NCI-H2171 (cell line): ENCODE measurements at regions not wholly inside any gene's neighbourhood (a gene's known extent, or its start where the extent isn't known, plus 50 kb on each side); places are given as distances from the start of the nearest gene placed in this dataset.

Experiments used
- DNase-seq: peaks from one replicate; lab custom pipeline; 2025; lab: John Stamatoyannopoulos, UW

DNA sequence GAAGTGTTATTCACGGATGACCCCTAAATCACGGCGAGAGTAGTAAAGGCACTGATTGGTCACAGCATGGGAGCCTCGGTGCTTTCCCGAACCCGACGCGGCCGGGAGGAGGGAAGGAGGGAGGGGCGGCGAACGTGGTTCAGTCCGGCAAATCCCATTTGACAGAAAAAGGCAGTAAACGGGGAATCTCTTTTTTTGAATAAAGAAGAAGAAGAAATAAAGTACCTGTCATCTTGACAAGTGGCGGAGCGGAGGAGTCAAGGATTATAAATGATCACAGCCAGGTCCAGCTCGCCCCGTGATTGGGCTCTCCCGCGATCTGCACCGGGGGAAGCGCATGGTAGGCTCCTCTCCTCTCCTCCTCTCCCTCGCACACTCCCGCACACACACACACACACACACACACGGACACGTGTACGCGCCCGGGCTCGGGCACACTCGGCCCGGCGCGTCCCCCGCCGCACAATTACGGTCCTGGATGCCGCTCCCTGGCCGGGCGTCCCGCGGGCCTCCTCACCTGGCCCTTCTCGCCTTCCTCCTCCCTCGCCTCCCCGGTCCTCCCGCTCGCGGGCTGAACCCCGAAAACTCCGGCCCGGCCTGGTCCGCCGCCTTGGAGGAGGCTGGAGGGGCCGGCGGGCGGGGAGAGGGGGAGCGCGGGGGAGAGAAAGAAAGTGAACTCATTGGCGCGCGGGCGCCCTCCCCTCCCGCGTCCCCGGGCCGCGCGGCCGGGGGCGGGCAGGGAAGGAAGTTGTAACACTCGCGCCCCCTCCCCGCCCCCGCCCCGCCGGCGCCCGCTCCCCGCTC, 99.2 kb upstream of the TENM3 start:
- DNase-seq = peak; percentile 12

- DNase-seq = no peak
Observed at GRCh38 chr4:182144626-182145333, 98.4 kb upstream of the TENM3 start.

DNA sequence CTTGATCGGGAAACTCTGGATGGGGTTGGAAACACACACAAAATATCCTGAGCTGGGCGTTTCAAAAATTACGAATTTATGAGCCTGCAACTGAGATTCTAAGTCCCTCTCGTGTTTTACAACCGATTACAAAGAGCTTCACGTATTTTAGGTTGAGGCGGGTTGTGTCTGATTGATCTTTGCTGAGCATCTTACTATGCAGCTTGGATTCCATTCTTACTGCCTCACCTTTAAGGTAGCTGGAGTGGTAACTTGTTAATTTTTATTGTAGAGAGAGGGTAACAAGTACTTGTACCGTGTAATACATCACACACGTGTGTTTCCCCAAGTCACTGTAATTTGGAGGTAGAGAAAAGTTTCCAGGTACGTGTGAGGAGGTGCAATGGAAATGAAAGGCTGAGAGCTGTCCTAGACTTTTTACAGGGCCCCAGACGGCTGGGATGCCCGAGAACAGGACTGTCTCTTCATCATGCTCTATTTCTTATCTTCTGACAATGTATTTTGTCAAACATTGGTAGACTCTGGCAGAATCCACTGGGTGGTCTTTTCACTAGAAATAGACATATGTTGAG, 97.8 kb upstream of the TENM3 start:
- no peak for DNase-seq

DNA sequence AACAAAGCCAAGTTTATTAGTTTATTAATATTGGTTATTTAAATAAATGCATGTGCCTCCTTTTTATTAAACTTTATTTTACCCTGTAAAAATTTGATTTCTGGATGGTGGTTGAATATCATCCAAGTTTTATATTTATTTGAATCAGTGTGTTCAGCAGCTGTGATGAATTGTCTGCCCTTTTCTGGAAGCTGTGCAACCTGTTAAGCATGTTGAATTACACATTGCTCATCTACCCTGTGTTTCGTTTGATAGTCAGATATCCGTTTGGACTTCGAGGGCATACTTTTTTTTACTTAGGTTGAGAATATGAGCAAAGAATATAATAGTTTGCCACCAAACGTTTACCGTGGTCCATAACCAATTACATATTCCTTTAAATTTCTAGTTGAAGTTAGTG, 95.8 kb upstream of the TENM3 start:
- DNase-seq = no peak

- no peak for DNase-seq
Observed at GRCh38 chr4:182150645-182151044, 92.6 kb upstream of the TENM3 start.

DNA sequence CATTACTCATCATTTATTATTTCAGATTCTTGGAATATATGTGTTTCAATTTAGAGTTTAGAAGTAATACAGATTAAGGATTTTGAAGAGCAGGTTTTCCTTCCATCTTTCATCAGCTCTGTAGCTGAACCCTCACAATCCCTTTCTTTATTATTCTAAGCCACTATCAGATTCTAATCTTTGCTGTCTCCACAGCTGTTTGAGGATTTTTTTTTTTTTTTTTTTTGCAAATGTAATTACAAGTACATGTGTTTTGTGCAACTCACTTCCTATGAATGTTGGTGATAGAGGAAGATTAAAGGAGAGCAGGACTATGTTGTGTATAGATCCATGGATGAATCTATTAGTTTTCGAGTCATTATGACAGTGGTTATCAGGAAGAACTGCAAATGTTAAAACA, 87.4 kb upstream of the TENM3 start:
- no peak for DNase-seq

- no peak for DNase-seq
Observed at GRCh38 chr4:182163180-182163579, 80.0 kb upstream of the TENM3 start.

- no peak for DNase-seq
Observed at GRCh38 chr4:182169572-182169971, 73.6 kb upstream of the TENM3 start.

GRCh38 chr4:182169987-182170386, 73.2 kb upstream of the TENM3 start:
- DNase-seq = no peak

DNA sequence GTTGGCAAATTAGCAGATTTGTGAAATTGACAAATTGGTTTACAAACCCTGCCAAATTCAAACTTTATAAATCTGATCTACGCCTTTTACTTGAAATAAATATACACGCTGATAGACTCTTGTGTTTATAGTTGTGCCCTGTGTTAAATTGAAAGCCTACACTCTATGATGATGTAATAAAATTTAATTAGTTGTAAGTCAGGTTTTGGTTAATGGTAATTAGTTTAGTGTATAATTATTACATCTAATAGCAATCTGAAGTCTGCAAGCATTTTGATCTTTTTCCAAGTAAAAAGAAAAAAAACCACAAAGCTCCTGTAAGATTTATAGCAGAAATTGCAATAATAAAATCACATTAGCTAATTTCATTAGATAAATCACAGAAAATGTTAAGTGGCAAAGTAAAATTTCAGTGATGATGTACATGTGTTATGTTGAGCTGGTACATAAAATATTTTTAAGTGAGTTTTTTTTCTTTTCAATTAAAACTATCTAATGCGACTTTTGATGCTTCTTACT, 72.7 kb upstream of the TENM3 start:
- no peak for DNase-seq

- no peak for DNase-seq
Observed at GRCh38 chr4:182174979-182175378, 68.2 kb upstream of the TENM3 start.

GRCh38 chr4:182175788-182176519, 67.2 kb upstream of the TENM3 start:
- no peak for DNase-seq

DNA sequence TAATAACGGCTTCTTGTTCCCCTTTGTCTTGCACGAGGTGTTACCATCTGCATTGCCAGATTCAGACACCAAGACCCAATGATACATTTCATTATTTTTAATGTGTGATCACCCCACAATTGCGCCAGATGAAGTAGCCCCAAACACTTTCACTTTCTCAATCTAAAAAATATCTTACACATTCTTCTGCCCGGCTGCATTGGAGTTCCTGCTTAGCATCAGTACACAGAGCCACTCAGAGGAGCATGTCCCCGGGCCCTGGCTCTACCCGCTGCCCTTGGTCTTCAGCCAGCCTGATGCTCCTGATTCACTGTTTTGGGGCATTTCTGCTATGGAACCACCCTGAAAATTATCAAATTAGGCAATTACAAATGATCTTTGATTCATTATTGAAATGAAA, 66.0 kb upstream of the TENM3 start:
- DNase-seq = no peak

DNA sequence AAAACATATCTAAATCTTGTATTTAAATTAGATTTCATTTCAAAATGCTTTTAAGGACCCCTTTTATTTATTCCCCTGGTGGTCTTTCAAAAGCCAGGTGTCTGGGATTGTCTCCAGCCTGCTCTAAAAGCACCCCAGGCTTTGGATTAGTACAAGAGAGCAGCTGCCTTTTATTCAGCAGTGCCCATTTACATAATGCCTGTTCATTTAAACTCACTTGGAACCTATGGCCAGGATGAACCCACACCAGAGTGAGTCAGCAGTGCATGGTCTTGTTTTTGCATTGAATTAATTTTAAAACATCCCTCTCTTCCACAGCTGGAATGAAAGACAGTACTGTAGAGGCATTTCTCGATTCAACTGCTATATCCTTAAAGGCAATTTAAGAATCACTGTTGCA, 64.1 kb upstream of the TENM3 start:
- no peak for DNase-seq

DNA sequence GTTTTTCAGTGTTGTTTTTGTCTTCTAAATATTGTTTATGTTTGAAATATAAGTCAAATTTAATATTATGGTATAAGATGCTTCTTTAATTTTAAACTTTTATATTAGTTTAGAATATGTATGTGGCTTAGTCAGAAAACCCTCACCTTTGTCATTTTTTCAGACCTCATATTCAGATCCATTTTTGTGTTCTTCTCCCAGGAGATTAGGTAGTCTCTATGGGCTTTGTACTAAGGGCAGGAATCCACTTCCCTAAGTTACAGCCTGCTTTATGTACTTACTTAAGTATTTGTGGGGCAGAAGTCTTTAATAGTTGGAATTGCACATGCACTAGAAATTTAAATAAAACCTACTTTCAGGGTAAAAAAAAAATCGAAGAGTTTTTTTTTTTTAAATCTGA, 63.5 kb upstream of the TENM3 start:
- no peak for DNase-seq

DNA sequence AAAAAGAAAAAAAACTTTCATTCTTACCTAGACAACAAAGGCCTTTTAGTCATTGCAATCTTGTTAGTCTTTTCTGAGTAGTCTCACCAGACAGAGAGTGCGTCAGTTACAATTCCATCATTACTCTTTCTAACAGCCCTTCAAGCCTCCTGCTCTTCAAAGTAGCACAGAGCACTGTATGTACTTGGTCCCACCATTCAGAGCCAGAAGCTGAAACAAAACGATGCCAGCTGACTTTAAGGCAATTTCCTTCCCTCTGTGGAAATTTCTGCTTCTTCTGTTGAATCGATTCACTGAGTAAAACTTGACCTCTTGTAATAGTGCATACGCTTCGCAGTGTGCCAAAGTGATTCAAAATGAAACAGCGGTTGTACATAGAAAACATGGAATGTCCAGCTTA, 57.7 kb upstream of the TENM3 start:
- no peak for DNase-seq

- DNase-seq = no peak
Observed at GRCh38 chr4:182187674-182188073, 55.5 kb upstream of the TENM3 start.

DNA sequence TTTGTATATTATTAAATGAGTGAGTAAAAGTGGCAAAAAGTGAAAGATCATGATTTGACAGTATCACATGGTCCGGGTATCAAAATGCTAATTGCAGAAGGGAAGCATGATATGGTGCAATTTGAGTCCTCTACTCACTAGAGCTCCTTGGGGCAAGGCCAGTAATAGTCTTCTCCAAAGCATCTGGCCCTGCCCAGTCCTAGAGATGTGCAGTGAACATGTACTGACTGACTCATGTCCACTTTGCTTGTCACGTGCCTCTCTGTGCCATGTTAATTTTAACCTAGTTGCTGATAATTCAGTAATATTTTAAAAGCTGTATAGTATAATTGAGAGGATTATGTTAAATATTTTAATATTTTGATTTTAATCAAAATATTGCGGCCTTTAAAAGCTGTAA, 54.6 kb upstream of the TENM3 start:
- DNase-seq = no peak

DNA sequence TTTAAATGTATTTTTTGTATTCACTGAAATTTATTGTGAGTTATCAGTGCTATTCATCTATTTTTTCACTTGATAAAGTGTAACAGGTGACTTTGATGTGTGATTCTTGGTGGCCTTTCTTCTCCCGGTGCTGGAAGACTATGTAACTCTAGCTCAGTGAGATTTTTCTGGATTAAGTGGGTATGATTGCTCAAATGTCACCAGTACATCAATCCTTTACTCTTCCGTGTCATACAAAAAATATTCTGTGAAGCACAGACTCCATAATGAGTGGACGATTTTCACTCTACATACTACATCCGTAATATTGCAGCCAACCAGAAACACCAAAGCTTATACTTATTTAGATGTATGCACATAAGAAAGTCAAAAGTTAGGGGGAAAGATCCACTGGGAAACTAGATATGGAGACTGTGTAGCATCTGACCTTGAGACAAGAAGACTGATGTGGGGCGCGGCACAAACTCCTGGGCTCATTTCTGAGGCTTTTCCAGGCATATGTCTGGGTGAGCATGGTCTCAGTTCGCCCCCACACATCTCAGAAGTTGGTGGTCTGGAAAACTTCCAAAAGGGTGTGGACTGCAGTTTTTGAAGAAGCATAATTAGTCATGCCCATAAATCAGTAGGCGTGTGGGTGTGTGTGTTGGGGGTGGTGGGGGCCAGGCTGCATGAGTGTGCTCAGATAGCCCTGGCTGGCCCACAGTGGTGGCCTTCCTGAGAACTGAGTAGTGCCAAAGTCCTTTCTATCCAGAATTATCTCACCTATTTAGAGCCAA, 53.9 kb upstream of the TENM3 start:
- no peak for DNase-seq

DNA sequence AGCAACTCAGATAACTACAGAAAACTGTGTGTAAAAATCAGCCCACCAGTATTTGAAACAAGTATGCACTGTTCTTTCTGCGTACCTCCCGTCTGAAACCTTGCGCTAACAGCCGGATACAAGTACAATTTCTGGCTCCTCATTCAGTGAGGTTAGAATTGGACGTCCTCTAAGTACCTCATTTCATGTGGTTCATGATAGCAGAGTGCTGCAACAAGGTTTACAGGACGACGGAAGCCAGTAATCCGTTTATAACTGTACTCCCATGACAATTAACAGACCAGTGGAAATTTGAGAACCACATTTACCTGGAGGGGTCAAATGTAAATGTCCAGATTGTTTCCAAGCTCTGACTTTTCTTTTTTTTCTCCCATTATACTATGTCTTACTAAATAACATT, 52.9 kb upstream of the TENM3 start:
- no peak for DNase-seq

DNA sequence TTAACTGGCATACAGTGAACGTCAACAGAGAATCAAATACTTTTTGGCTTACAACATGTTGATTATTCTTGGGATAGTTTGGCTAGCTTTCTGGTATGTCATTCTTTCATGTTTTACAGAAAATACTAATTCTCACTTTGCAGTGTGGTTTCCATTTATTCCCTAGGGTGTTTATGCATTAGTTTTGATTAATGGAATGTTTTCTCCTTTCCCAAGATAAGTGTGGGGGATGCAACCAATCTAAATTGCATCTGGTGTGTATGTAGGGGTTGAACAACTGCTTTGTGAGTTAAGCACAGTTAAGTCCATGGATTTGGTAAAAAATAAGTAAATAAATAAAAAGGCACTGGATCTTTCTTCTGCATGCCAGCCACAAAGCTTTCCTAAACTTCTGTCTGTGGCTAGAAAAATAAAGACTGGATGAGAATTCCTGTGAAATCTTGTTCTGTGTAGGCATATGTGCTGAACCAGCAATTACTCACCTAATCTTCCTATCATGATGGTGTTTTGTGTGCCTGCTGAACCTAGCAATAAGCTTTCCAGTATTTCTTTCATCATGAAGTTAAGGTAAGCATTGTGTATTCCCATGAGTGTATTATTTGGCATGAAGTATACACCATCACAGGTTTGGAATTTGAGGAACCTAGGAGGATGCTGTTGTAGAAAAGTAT, 50.6 kb upstream of the TENM3 start:
- no peak for DNase-seq
